Panc1 (cell line): ENCODE measurements at regions not wholly inside any gene's neighbourhood (a gene's known extent, or its start where the extent isn't known, plus 50 kb on each side); places are given as distances from the start of the nearest gene placed in this dataset.

Experiments used
- ATAC-seq: fragments of 200-7000 bp; cut with Tn5 transposase; 2 replicates; pipeline ENCODE4 v1.9.1; 2020; ENCODE audit warnings: mild to moderate bottlenecking, moderate library complexity
- BruUV-seq: library from RNA; stranded (reverse); fragments of 400-500 nt; replicated peaks from 2 replicates; lab custom pipeline; 2021; lab: Mats Ljungman, UMichigan
- CTCF ChIA-PET: fragments of 300-600 bp; sonication (Branson Sonifier 250); formaldehyde crosslinking; loops from one replicate; lab custom pipeline; 2022; ENCODE audit warnings: antibody characterized with exemption; lab: Charles Lee
- POLR2A ChIA-PET: fragments of 300-600 bp; sonication (Branson Sonifier 250); formaldehyde crosslinking; loops from one replicate; lab custom pipeline; 2022; ENCODE audit warnings: antibody characterized with exemption; lab: Charles Lee
- DNase-seq: peaks from one replicate; pipeline ENCODE4 v3.0.0-alpha.2; 2010; ENCODE audit warnings: low read depth, low spot score
- H3K27ac ChIP-seq: 2 replicates; pipeline ENCODE4 v1.5.1; 2011; ENCODE audit warnings: mild to moderate bottlenecking, low read length, inconsistent platforms
- H3K27me3 ChIP-seq: fragments of 200-500 bp; sonication (Bioruptor generic); 2 replicates; pipeline ENCODE4 v1.6.0; 2014; ENCODE audit warnings: low read length, inconsistent platforms; ENCODE audit not compliant: control insufficient read depth, insufficient read depth
- H3K36me3 ChIP-seq: fragments of 200-500 bp; sonication (Bioruptor generic); 2 replicates; pipeline ENCODE4 v1.5.1; 2014; ENCODE audit warnings: inconsistent platforms, mild to moderate bottlenecking, low read length, moderate library complexity; ENCODE audit not compliant: control insufficient read depth, insufficient read depth
- H3K4me1 ChIP-seq: 2 replicates; pipeline ENCODE4 v1.5.1; 2011; ENCODE audit warnings: inconsistent platforms, mild to moderate bottlenecking, low read length, moderate library complexity; ENCODE audit not compliant: control insufficient read depth, insufficient read depth
- H3K4me3 ChIP-seq, 2 experiments: 2 replicates each; pipeline ENCODE4 v1.5.1; 2011 to 2012; ENCODE audit warnings: low read depth in 2 of 2, low read length in 2 of 2, mild to moderate bottlenecking in 2 of 2, inconsistent platforms in 1 of 2, moderate library complexity in 1 of 2
- H3K9me3 ChIP-seq: fragments of 200-500 bp; sonication (Bioruptor generic); 2 replicates; pipeline ENCODE4 v1.5.1; 2014; ENCODE audit warnings: low read depth, mild to moderate bottlenecking, inconsistent platforms, low read length, moderate library complexity; ENCODE audit not compliant: control insufficient read depth, insufficient read depth
- CTCF ChIP-seq: fragments of 450-650 bp; IDR thresholded peaks from 2 replicates; pipeline ENCODE4 v1.5.1; 2017; ENCODE audit warnings: mild to moderate bottlenecking
- POLR2AphosphoS5 ChIP-seq: IDR thresholded peaks from 2 replicates; pipeline ENCODE4 v1.6.1; 2012; ENCODE audit warnings: mild to moderate bottlenecking, low read depth, low read length, moderate library complexity
- REST ChIP-seq, 2 experiments: IDR thresholded peaks; 2 replicates each; pipeline ENCODE4 v1.6.1; 2011 to 2012; ENCODE audit warnings: low read depth in 2 of 2, control low read depth in 1 of 2, low read length in 1 of 2, mild to moderate bottlenecking in 1 of 2, moderate library complexity in 1 of 2; ENCODE audit not compliant: insufficient read depth in 1 of 2
- SIN3A ChIP-seq: IDR thresholded peaks from 2 replicates; pipeline ENCODE4 v1.6.1; 2012; ENCODE audit warnings: low read depth, mild to moderate bottlenecking, low read length, moderate library complexity, borderline replicate concordance; ENCODE audit not compliant: insufficient read depth
- TCF7L2 ChIP-seq: IDR thresholded peaks from 2 replicates; pipeline ENCODE4 v1.6.1; 2011; ENCODE audit warnings: mild to moderate bottlenecking, low read depth, low read length, inconsistent platforms
- in situ Hi-C: cut with HindIII; loops from 2 replicates; pipeline ENCODE4 v1.10.0; 2016; ENCODE audit warnings: low sequenced_read_pairs, low pct_unique_long_range_greater_than_20kb
- intact Hi-C: fragments of 100-400 bp; cut with micrococcal nuclease; formaldehyde crosslinking; loops from one replicate; pipeline ENCODE4 v1.10.0; 2022; ENCODE audit not compliant: unreplicated experiment

GRCh38 chr9:89923174-89923573, 318.4 kb downstream of the GADD45G start:
- Histone ChIP-seq H3K4me3 (no peak overlapping the region), H3K27ac (no peak overlapping the region), H3K27me3 (no peaks in the 10 kb centered on the region), H3K4me1 (no peaks in the 10 kb centered on the region), H3K36me3 (no peaks in the 10 kb centered on the region), H3K9me3 (no peaks in the 10 kb centered on the region)
- intact Hi-C loops (loop anchor here (10.0 kb wide), 1 partner anchor 318 kb away; the partner anchor contains the start of gene GADD45G), in situ Hi-C loops (no loop called here)
- no peak for DNase-seq
- CTCF ChIA-PET: no interaction called here
- no peak for ATAC-seq
- BruUV-seq: no TSS peak
- POLR2A ChIA-PET: no interaction called here
- TF ChIP-seq POLR2AphosphoS5 (no peak), REST (IDR thresholded peaks at IDR 0.05; ENCODE audit: insufficient read depth in 1 of 2, low read depth in 2 of 2, low read length in 1 of 2) (no peak), CTCF (no peak), TCF7L2 (no peak), SIN3A (no peak)

- ATAC-seq (no peak), DNase-seq (no peak)
- H3K4me1 ChIP-seq: no peaks in the 10 kb centered on the region
- ChIA-PET POLR2A (no interaction called here), CTCF (no interaction called here)
- TF ChIP-seq SIN3A: no peak
- TF ChIP-seq REST (IDR thresholded peaks at IDR 0.05; ENCODE audit: insufficient read depth in 1 of 2, low read depth in 2 of 2, low read length in 1 of 2): no peak
- TF ChIP-seq POLR2AphosphoS5: no peak
- TF ChIP-seq TCF7L2: no peak
- no peak for TF ChIP-seq CTCF
- no peaks in the 10 kb centered on the region for H3K27me3 ChIP-seq
- H3K36me3 ChIP-seq: no peaks in the 10 kb centered on the region
- intact Hi-C loops: loop anchor here (10.0 kb wide), 1 partner anchor 319 kb away; the partner anchor contains the start of gene GADD45G
- H3K9me3 ChIP-seq: no peaks in the 10 kb centered on the region
- BruUV-seq: no TSS peak
- H3K27ac ChIP-seq: no peak overlapping the region
- in situ Hi-C loops: no loop called here
- H3K4me3 ChIP-seq: no peak overlapping the region
Observed at GRCh38 chr9:89923961-89924504, 319.2 kb downstream of the GADD45G start.
